Transverse colon (tissue), 4 donors: ENCODE measurements at regions not wholly inside any gene's neighbourhood (a gene's known extent, or its start where the extent isn't known, plus 50 kb on each side); places are given as distances from the start of the nearest gene placed in this dataset.

Experiments
- DNase-seq: peaks from one replicate; pipeline ENCODE4 v3.0.0-alpha.2; 2019
- H3K27ac ChIP-seq, 4 donors: fragments of 200-600 bp; sonication (generic); 2 replicates each; pipeline ENCODE4 v1.5.1; 2016 to 2018; ENCODE audit warnings: inconsistent platforms in 4 of 4
- H3K27me3 ChIP-seq: fragments of 200-600 bp; sonication (generic); 2 replicates; pipeline ENCODE4 v1.5.1; 2017; ENCODE audit warnings: inconsistent platforms
- H3K36me3 ChIP-seq, 4 donors: fragments of 200-600 bp; sonication (generic); 2 replicates each; pipeline ENCODE4 v1.5.1; 2017 to 2019; ENCODE audit warnings: inconsistent platforms in 4 of 4
- H3K4me1 ChIP-seq, 4 donors: fragments of 200-600 bp; sonication (generic); 2 replicates each; pipeline ENCODE4 v1.5.1; 2017 to 2020; ENCODE audit warnings: inconsistent platforms in 4 of 4
- H3K4me3 ChIP-seq, 4 donors: fragments of 200-600 bp; sonication (generic); 1 replicate in 1 of 4; 2 replicates in 3 of 4; pipeline versions ENCODE4 v1.5.1 to v1.6.1; 2017 to 2019; ENCODE audit warnings: inconsistent platforms in 4 of 4
- H3K9me3 ChIP-seq, 2 donors: fragments of 200-600 bp; sonication (generic); 2 replicates each; pipeline ENCODE4 v1.5.1; 2017 to 2019; ENCODE audit warnings: inconsistent platforms in 2 of 2
- EP300 ChIP-seq: sonication (generic); formaldehyde crosslinking; IDR thresholded peaks from one replicate; pipeline ENCODE4 v1.6.1; 2017; ENCODE audit warnings: antibody characterized with exemption, low read depth
- POLR2A ChIP-seq: fragments of 450-650 bp; IDR thresholded peaks from one replicate; pipeline ENCODE4 v1.6.1; 2016; ENCODE audit warnings: antibody characterized with exemption, mild to moderate bottlenecking, moderate library complexity
- POLR2AphosphoS5 ChIP-seq, 3 donors: sonication (generic); formaldehyde crosslinking; IDR thresholded peaks; one replicate each; pipeline ENCODE4 v1.6.1; 2016; ENCODE audit warnings: antibody characterized with exemption in 3 of 3
- WGBS, 2 donors: methylation state at CpG; one replicate each; pipeline ENCODE4 v1.1.5; 2018; ENCODE audit warnings: low coverage in 1 of 2; 5-methylcytosine and 5-hydroxymethylcytosine counted together
- in situ Hi-C, 4 donors: fragments of 200-750 bp; cut with MboI; loops; one replicate each; pipeline versions ENCODE4 v1.15.0 to v1.15.1; 2017; ENCODE audit warnings: low sequenced_read_pairs in 3 of 4, low pct_ligation_motif_present in 1 of 4, low pct_unique_long_range_greater_than_20kb in 1 of 4
- intact Hi-C: fragments of 100-400 bp; cut with DNase I; formaldehyde crosslinking; loops from one replicate; pipeline ENCODE4 v1.15.1; 2023; ENCODE audit warnings: low total_unique reads
- TF ChIP-seq, protein P1 (sequence below), 5 experiments: fragments of 200-600 bp in 3 of 5; fragments of 450-650 bp in 2 of 5; sonication (generic) in 3 of 5; IDR thresholded peaks; 1 replicate in 2 of 5; 2 replicates in 3 of 5; pipeline ENCODE4 v1.5.1; 2016 to 2017; ENCODE audit warnings: antibody characterized with exemption in 5 of 5, inconsistent platforms in 3 of 5, mild to moderate bottlenecking in 2 of 5, moderate library complexity in 1 of 5

DNA sequence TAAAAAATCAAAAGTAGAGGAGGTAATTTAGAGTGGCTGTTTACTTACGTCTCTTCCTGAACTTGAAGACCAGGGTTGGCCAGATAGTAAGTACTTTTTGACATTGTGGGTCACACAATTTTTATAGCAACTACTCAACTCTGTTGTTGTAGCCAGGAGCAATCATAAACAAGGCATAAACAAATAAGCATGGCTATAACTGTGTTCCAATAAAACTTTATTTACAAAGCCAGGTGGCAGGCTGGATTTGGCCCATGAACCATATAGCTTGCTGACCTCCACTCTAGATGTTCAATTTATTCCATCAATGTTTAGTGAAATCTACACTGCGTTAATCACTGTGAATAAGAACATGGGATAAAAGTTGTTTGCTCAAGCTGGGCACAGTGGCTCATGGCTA lies 500.4 kb upstream of the ERCC4 start:
- H3K36me3 ChIP-seq, result no peaks in the 10 kb centered on the region
- no peaks in the 10 kb centered on the region for H3K4me1 ChIP-seq
- no peaks in the 10 kb centered on the region for H3K27me3 ChIP-seq
- no peaks in the 10 kb centered on the region for H3K9me3 ChIP-seq
- 65 to 74% methylated on average over 2 of the region's 2 CpGs for WGBS, 2 donors
- intact Hi-C loops, result no loop called here
- no peak overlapping the region for H3K4me3 ChIP-seq
- TF ChIP-seq, protein P1, sequence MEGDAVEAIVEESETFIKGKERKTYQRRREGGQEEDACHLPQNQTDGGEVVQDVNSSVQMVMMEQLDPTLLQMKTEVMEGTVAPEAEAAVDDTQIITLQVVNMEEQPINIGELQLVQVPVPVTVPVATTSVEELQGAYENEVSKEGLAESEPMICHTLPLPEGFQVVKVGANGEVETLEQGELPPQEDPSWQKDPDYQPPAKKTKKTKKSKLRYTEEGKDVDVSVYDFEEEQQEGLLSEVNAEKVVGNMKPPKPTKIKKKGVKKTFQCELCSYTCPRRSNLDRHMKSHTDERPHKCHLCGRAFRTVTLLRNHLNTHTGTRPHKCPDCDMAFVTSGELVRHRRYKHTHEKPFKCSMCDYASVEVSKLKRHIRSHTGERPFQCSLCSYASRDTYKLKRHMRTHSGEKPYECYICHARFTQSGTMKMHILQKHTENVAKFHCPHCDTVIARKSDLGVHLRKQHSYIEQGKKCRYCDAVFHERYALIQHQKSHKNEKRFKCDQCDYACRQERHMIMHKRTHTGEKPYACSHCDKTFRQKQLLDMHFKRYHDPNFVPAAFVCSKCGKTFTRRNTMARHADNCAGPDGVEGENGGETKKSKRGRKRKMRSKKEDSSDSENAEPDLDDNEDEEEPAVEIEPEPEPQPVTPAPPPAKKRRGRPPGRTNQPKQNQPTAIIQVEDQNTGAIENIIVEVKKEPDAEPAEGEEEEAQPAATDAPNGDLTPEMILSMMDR (IDR thresholded peaks at IDR 0.05), result no peak
- no peak for TF ChIP-seq POLR2AphosphoS5 (IDR thresholded peaks at IDR 0.05)
- no peak for TF ChIP-seq POLR2A
- no peak for TF ChIP-seq EP300
- in situ Hi-C loops, result no loop called here
- no peak for DNase-seq
- H3K27ac ChIP-seq, result no peak overlapping the region

GRCh38 chr16:13421726-13422125 lies 498.2 kb upstream of the ERCC4 start:
- no peak overlapping the region for H3K27ac ChIP-seq
- no peak overlapping the region for H3K4me3 ChIP-seq
- H3K36me3 ChIP-seq, result no peaks in the 10 kb centered on the region
- intact Hi-C loops, result no loop called here
- H3K4me1 ChIP-seq, result no peaks in the 10 kb centered on the region
- WGBS, 2 donors, result 50 to 54% methylated on average over 3 of the region's 3 CpGs
- in situ Hi-C loops, result no loop called here
- no peaks in the 10 kb centered on the region for H3K27me3 ChIP-seq
- no peak for TF ChIP-seq EP300
- TF ChIP-seq, protein P1 (IDR thresholded peaks at IDR 0.05), result no peak
- no peak for TF ChIP-seq POLR2AphosphoS5 (IDR thresholded peaks at IDR 0.05)
- no peak for TF ChIP-seq POLR2A
- no peak for DNase-seq
- no peaks in the 10 kb centered on the region for H3K9me3 ChIP-seq

DNA sequence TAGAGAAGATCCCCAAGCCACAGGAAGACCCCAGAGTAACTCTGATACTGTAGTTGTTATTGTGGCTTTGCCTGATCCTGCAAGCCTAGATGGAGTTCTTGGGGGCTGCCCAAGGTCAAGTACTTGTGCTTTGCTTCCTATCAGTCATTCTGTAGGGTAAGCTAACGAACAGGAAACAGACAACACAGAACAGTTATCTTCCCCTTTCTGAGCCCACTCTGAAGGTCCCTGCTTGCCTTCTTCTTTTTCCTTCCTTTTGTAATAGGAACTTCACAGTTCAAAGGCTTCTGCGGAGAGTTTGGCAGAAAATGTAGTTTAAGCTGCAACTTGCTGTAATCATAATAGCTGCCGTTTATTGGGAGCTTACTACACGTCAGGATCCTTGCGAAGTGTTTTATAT lies 494.1 kb upstream of the ERCC4 start:
- DNase-seq, result no peak
- 53 to 54% methylated on average over 3 to 5 of the region's 5 CpGs for WGBS, 2 donors
- Histone ChIP-seq H3K4me1 (no peaks in the 10 kb centered on the region), H3K4me3 (no peak overlapping the region), H3K36me3 (no peaks in the 10 kb centered on the region), H3K27me3 (no peaks in the 10 kb centered on the region), H3K9me3 (no peaks in the 10 kb centered on the region), H3K27ac (no peak overlapping the region)
- TF ChIP-seq POLR2AphosphoS5 (IDR thresholded peaks at IDR 0.05) (no peak), EP300 (no peak), POLR2A (no peak)
- TF ChIP-seq, protein P1 (IDR thresholded peaks at IDR 0.05), result no peak
- intact Hi-C loops, result no loop called here
- in situ Hi-C loops, result loop anchor here in 1 of 4 donors (25.0 kb wide), 1 partner anchor 539 kb away; no protein-coding TSS in a partner anchor

DNA sequence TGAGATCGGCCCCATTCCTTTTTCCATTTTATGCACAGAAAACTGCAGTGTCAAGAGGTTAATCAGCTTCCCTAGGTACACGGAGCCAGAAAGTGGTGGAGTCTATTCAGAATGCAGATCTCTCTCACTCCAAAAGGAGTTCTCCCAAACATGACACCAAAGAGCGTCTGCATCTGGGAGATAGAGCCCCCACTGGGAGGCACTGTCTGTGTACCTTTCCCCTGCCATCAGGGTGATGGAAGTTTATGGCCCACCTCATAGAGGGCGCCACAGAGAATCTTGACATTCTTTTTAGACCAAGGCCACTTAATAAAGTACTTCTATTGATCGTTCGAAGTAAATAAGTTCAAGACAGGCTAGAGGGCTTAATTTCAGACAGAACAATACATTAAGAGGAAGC lies 493.7 kb upstream of the ERCC4 start:
- Histone ChIP-seq H3K9me3 (no peaks in the 10 kb centered on the region), H3K27me3 (no peaks in the 10 kb centered on the region), H3K4me3 (no peak overlapping the region), H3K27ac (no peak overlapping the region), H3K36me3 (no peaks in the 10 kb centered on the region), H3K4me1 (no peaks in the 10 kb centered on the region)
- TF ChIP-seq, protein P1 (IDR thresholded peaks at IDR 0.05), result no peak
- TF ChIP-seq POLR2AphosphoS5 (IDR thresholded peaks at IDR 0.05) (no peak), EP300 (no peak), POLR2A (no peak)
- in situ Hi-C loops (loop anchor here in 1 of 4 donors (25.0 kb wide), 1 partner anchor 539 kb away; no protein-coding TSS in a partner anchor), intact Hi-C loops (no loop called here)
- no peak for DNase-seq
- WGBS, 2 donors, result 46 to 66% methylated on average over 3 to 6 of the region's 6 CpGs
